A549 (cell line): ENCODE measurements at regions not wholly inside any gene's neighbourhood (a gene's known extent, or its start where the extent isn't known, plus 50 kb on each side); places are given as distances from the start of the nearest gene placed in this dataset.

ENCODE experiments used
- ATAC-seq, 2 experiments: fragments of 200-7000 bp in 1 of 2; fragments of >200 bp in 1 of 2; cut with Nextera tagmentation in 1 of 2; cut with Tn5 transposase in 1 of 2; 3 replicates each; pipeline versions ENCODE4 v1.8.0 to v1.9.1; 2018 to 2020; ENCODE audit warnings: mild to moderate bottlenecking in 1 of 2, moderate library complexity in 1 of 2
- CTCF ChIA-PET: fragments of 300-600 bp; sonication (Branson Sonifier 250); formaldehyde crosslinking; extraction: SDS; loops from one replicate; lab custom pipeline; 2021; ENCODE audit warnings: antibody characterized with exemption, inconsistent platforms; lab: Yijun Ruan, JAX
- POLR2A ChIA-PET: fragments of 350-600 bp; formaldehyde crosslinking; extraction: SDS; loops from one replicate; lab custom pipeline; 2021; ENCODE audit warnings: antibody characterized with exemption, inconsistent platforms; lab: Yijun Ruan, JAX
- DNase-seq, 2 experiments: peaks; one replicate each; pipeline versions ENCODE4 v3.0.0 to v3.0.0-alpha.2; 2011 to 2016; ENCODE audit warnings: low read depth in 1 of 2, low spot score in 1 of 2
- FAIRE-seq: peaks from 2 replicates; lab custom pipeline; 2011; peaks lifted over from hg19 to GRCh38; lab: Jason Lieb, UNC
- H3K27ac ChIP-seq, 2 experiments: fragments of >200 bp; sonication (Bioruptor Twin); formaldehyde crosslinking; 3 replicates each; pipeline ENCODE4 v1.5.1; 2016 to 2017
- H3K4me1 ChIP-seq: fragments of >200 bp; sonication (Bioruptor Twin); formaldehyde crosslinking; 3 replicates; pipeline ENCODE4 v1.6.1; 2016
- H3K4me2 ChIP-seq: fragments of >200 bp; sonication (Bioruptor Twin); formaldehyde crosslinking; 3 replicates; pipeline ENCODE4 v1.6.1; 2016
- H3K4me3 ChIP-seq: fragments of >200 bp; sonication (Bioruptor Twin); formaldehyde crosslinking; 3 replicates; pipeline ENCODE4 v1.5.1; 2016
- H3K9me3 ChIP-seq: fragments of >200 bp; sonication (Bioruptor Twin); formaldehyde crosslinking; 3 replicates; pipeline ENCODE4 v1.6.1; 2016
- CEBPB ChIP-seq, 2 experiments: fragments of >200 bp in 1 of 2; sonication (Bioruptor Twin) in 1 of 2; formaldehyde crosslinking in 1 of 2; IDR thresholded peaks; 2 replicates each; pipeline ENCODE4 v1.6.1; 2012 to 2016
- EHF ChIP-seq: fragments of 250-450 bp; sonication (Bioruptor Pico); IDR thresholded peaks from 2 replicates; pipeline ENCODE4 v1.5.0; 2020; ENCODE audit warnings: mild to moderate bottlenecking
- EP300 ChIP-seq, 2 experiments: fragments of >200 bp; sonication (Bioruptor Twin); formaldehyde crosslinking; IDR thresholded peaks; 2 replicates in 1 of 2; 3 replicates in 1 of 2; pipeline ENCODE4 v1.6.1; 2016 to 2017
- FOSB ChIP-seq: fragments of 250-450 bp; sonication (Bioruptor Pico); IDR thresholded peaks from 2 replicates; pipeline ENCODE4 v1.5.0; 2020; ENCODE audit warnings: mild to moderate bottlenecking, moderate library complexity
- FOSL2 ChIP-seq, 2 experiments: fragments of 450-650 bp in 1 of 2; fragments of >200 bp in 1 of 2; sonication (Bioruptor Twin) in 1 of 2; formaldehyde crosslinking; IDR thresholded peaks; 2 replicates each; pipeline versions ENCODE4 v1.5.0 to v1.6.1; 2016 to 2020; ENCODE audit warnings: mild to moderate bottlenecking in 1 of 2, moderate library complexity in 1 of 2
- GATA3 ChIP-seq: IDR thresholded peaks from 2 replicates; pipeline ENCODE4 v1.6.1; 2012; ENCODE audit warnings: borderline replicate concordance
- HEYL ChIP-seq: fragments of 250-450 bp; sonication (Bioruptor Pico); IDR thresholded peaks from 2 replicates; pipeline ENCODE4 v1.8.0; 2021; ENCODE audit warnings: mild to moderate bottlenecking, moderate library complexity
- HOXA7 ChIP-seq: fragments of 250-450 bp; sonication (Bioruptor Pico); IDR thresholded peaks from 2 replicates; pipeline ENCODE4 v1.5.0; 2020; ENCODE audit warnings: mild to moderate bottlenecking, moderate library complexity
- HOXB5 ChIP-seq: fragments of 250-450 bp; sonication (Bioruptor Pico); IDR thresholded peaks from 2 replicates; pipeline ENCODE4 v1.5.0; 2020; ENCODE audit warnings: mild to moderate bottlenecking, moderate library complexity
- JUN ChIP-seq, 2 experiments: fragments of >200 bp; sonication (Bioruptor Twin); formaldehyde crosslinking; IDR thresholded peaks; 2 replicates in 1 of 2; 3 replicates in 1 of 2; pipeline ENCODE4 v1.6.1; 2016 to 2017
- JUNB ChIP-seq: fragments of >200 bp; sonication (Bioruptor Twin); formaldehyde crosslinking; IDR thresholded peaks from 2 replicates; pipeline ENCODE4 v1.6.1; 2016
- MAZ ChIP-seq: fragments of 150-350 bp; IDR thresholded peaks from 2 replicates; pipeline ENCODE4 v1.6.1; 2014; ENCODE audit warnings: antibody characterized with exemption, low read depth, low read length, borderline replicate concordance
- MYC ChIP-seq: IDR thresholded peaks from 2 replicates; pipeline ENCODE4 v1.6.1; 2012; ENCODE audit warnings: mild to moderate bottlenecking, inconsistent platforms, low read length, improper control_type of control experiment, borderline replicate concordance
- NPAS2 ChIP-seq: fragments of 250-450 bp; sonication (Bioruptor Pico); IDR thresholded peaks from 2 replicates; pipeline ENCODE4 v1.8.0; 2022; ENCODE audit warnings: mild to moderate bottlenecking, moderate library complexity, borderline replicate concordance
- PHF8 ChIP-seq: fragments of 200-600 bp; sonication (generic); IDR thresholded peaks from 2 replicates; pipeline ENCODE4 v1.6.1; 2016; ENCODE audit warnings: low read depth, mild to moderate bottlenecking, antibody characterized with exemption, moderate library complexity, borderline replicate concordance
- POLR2A ChIP-seq: IDR thresholded peaks from 2 replicates; pipeline ENCODE4 v1.6.1; 2012; ENCODE audit warnings: mild to moderate bottlenecking, low read length
- RNF2 ChIP-seq: fragments of 200-600 bp; sonication (generic); IDR thresholded peaks from 2 replicates; pipeline ENCODE4 v1.6.1; 2016; ENCODE audit warnings: low read depth, mild to moderate bottlenecking, antibody characterized with exemption, moderate library complexity, borderline replicate concordance
- TFCP2L1 ChIP-seq: fragments of 250-450 bp; sonication (Bioruptor Pico); IDR thresholded peaks from 2 replicates; pipeline ENCODE4 v1.5.0; 2021; ENCODE audit warnings: mild to moderate bottlenecking
- TP53 ChIP-seq: fragments of 250-450 bp; sonication (Bioruptor Pico); IDR thresholded peaks from 2 replicates; pipeline ENCODE4 v1.5.0; 2021; ENCODE audit warnings: mild to moderate bottlenecking, moderate library complexity
- ZC3H11A ChIP-seq: fragments of 450-650 bp; IDR thresholded peaks from 2 replicates; pipeline ENCODE4 v1.6.1; 2014; ENCODE audit warnings: antibody characterized with exemption, mild to moderate bottlenecking
- ZFP36 ChIP-seq: fragments of 450-650 bp; IDR thresholded peaks from 2 replicates; pipeline ENCODE4 v1.6.1; 2014; ENCODE audit warnings: borderline replicate concordance; ENCODE audit not compliant: partially characterized antibody
- WGBS: methylation state at CpG from one replicate; pipeline ENCODE4 v1.1.6; 2017; ENCODE audit errors: missing lambda C conversion rate; 5-methylcytosine and 5-hydroxymethylcytosine counted together
- TF ChIP-seq, protein P1 (sequence below): IDR thresholded peaks from 2 replicates; pipeline ENCODE4 v1.6.1; 2012
- TF ChIP-seq, protein P2 (sequence below): fragments of 450-650 bp; IDR thresholded peaks from 2 replicates; pipeline ENCODE4 v1.6.1; 2014; ENCODE audit warnings: antibody characterized with exemption
- TF ChIP-seq, protein P3 (sequence below): fragments of 250-450 bp; sonication (Bioruptor Pico); IDR thresholded peaks from 2 replicates; pipeline ENCODE4 v1.5.0; 2021; ENCODE audit warnings: mild to moderate bottlenecking, moderate library complexity, borderline replicate concordance

DNA sequence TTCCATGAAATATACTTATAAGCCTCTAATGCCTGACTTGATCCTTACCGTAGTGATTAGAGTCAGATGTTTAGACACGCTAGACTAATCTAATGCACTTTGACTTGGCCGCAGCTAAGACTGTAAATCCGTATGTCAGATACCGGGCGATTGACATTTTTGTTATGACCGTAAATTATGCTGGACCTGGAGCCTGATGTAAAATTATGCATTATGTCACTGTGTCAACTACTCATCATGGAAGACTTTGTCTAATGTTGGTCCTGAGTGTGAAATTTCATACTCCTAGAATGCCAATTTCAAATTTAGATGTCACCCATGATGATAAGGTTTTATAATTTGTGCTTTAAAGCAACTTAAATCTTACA lies 123.6 kb upstream of the LIMCH1 start (continued):
- TF ChIP-seq TP53 (no peak), HEYL (CRISPR knock-in tag) (no peak), JUNB (no peak), EHF (no peak)

- 63% methylated on average over 8 of the region's 8 CpGs for WGBS
- H3K27ac ChIP-seq, result peak overlapping the region; percentile 28 to 68; a peak in 4 of 6 replicates
- FAIRE-seq (no peak), ATAC-seq (peak; percentile 30 to 60; a peak in 3 of 6 replicates), DNase-seq (no peak)
- TF ChIP-seq, protein P1, sequence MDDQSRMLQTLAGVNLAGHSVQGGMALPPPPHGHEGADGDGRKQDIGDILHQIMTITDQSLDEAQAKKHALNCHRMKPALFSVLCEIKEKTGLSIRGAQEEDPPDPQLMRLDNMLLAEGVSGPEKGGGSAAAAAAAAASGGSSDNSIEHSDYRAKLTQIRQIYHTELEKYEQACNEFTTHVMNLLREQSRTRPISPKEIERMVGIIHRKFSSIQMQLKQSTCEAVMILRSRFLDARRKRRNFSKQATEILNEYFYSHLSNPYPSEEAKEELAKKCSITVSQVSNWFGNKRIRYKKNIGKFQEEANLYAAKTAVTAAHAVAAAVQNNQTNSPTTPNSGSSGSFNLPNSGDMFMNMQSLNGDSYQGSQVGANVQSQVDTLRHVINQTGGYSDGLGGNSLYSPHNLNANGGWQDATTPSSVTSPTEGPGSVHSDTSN, result no peak
- no peak for TF ChIP-seq RNF2
- no peak for TF ChIP-seq MAZ
- TF ChIP-seq JUN (IDR thresholded peaks at IDR 0.05), result no peak
- TF ChIP-seq FOSB (CRISPR knock-in tag), result no peak
- no peak for TF ChIP-seq JUNB
- no peak for TF ChIP-seq HEYL (CRISPR knock-in tag)
- TF ChIP-seq MYC, result no peak
- TF ChIP-seq ZFP36, result no peak
- no peak for TF ChIP-seq POLR2A
- no peak for TF ChIP-seq PHF8
- TF ChIP-seq, protein P2, sequence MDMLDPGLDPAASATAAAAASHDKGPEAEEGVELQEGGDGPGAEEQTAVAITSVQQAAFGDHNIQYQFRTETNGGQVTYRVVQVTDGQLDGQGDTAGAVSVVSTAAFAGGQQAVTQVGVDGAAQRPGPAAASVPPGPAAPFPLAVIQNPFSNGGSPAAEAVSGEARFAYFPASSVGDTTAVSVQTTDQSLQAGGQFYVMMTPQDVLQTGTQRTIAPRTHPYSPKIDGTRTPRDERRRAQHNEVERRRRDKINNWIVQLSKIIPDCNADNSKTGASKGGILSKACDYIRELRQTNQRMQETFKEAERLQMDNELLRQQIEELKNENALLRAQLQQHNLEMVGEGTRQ, result no peak
- TF ChIP-seq CEBPB (IDR thresholded peaks at IDR 0.05), result no peak
- no peak for TF ChIP-seq HOXA7 (CRISPR knock-in tag)
- H3K9me3 ChIP-seq, result no peaks in the 10 kb centered on the region
- POLR2A ChIA-PET, result no interaction called here
- CTCF ChIA-PET, result no interaction called here
- H3K4me3 ChIP-seq, result no peak overlapping the region
- H3K4me1 ChIP-seq, result peaks cover 63% of the 10 kb centered on the region
- H3K4me2 ChIP-seq, result peak overlapping the region; percentile 34; the same call in 1 of the 3 replicates
These were observed 119.5 kb upstream of the LIMCH1 start for GRCh38 chr4:41418444-41418843.

- H3K4me2 ChIP-seq, result no peak overlapping the region
- H3K4me1 ChIP-seq, result peaks cover 58% of the 10 kb centered on the region
- H3K27ac ChIP-seq, result no peak overlapping the region
- no peak for FAIRE-seq
- TF ChIP-seq RNF2, result no peak
- TF ChIP-seq TFCP2L1 (CRISPR knock-in tag), result no peak
- no peak for TF ChIP-seq GATA3
- TF ChIP-seq EP300 (IDR thresholded peaks at IDR 0.05), result no peak
- TF ChIP-seq NPAS2 (CRISPR knock-in tag), result no peak
- no peak for TF ChIP-seq ZC3H11A
- TF ChIP-seq HOXB5 (CRISPR knock-in tag), result no peak
- TF ChIP-seq, protein P3, sequence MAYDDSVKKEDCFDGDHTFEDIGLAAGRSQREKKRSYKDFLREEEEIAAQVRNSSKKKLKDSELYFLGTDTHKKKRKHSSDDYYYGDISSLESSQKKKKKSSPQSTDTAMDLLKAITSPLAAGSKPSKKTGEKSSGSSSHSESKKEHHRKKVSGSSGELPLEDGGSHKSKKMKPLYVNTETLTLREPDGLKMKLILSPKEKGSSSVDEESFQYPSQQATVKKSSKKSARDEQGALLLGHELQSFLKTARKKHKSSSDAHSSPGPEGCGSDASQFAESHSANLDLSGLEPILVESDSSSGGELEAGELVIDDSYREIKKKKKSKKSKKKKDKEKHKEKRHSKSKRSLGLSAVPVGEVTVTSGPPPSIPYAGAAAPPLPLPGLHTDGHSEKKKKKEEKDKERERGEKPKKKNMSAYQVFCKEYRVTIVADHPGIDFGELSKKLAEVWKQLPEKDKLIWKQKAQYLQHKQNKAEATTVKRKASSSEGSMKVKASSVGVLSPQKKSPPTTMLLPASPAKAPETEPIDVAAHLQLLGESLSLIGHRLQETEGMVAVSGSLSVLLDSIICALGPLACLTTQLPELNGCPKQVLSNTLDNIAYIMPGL, result no peak
- no peak for TF ChIP-seq JUNB
- no peak for TF ChIP-seq FOSL2 (IDR thresholded peaks at IDR 0.05)
- no peak for TF ChIP-seq FOSL2 (CRISPR knock-in tag; IDR thresholded peaks at IDR 0.05)
- DNase-seq, result no peak
- ChIA-PET POLR2A (no interaction called here), CTCF (interaction anchor here (0.9 kb wide), 1 partner anchor 241 kb away, joined by 3 read pairs; no protein-coding TSS in a partner anchor)
- WGBS, result 82% methylated on average over 5 of the region's 6 CpGs
- H3K9me3 ChIP-seq, result no peaks in the 10 kb centered on the region
- ATAC-seq, result no peak
- no peak overlapping the region for H3K4me3 ChIP-seq
These were observed 117.4 kb upstream of the LIMCH1 start for GRCh38 chr4:41420541-41420940.
